Stimulated activated effector memory CD8-positive, alpha-beta T cell treated with anti-CD3 and anti-CD28 coated beads, Interleukin-12 subunit alpha, Interleukin-12 subunit beta, amount 100 ng/mL, for 72 hours (primary cell): ENCODE measurements at regions not wholly inside any gene's neighbourhood (a gene's known extent, or its start where the extent isn't known, plus 50 kb on each side); places are given as distances from the start of the nearest gene placed in this dataset.
"Not testable (repeated sequence)": the region's sequence is repeated elsewhere in the genome, so short reads cannot be mapped to it uniquely, and the experiment has no call there.

Experiments used
- ATAC-seq: fragments of 150-1000 bp; cut with Tn5 transposase; 2 replicates; pipeline ENCODE4 v1.10.0; 2021
- DNase-seq, 2 donors: peaks; one replicate each; pipeline ENCODE4 v3.0.0; 2021 to 2022; ENCODE audit warnings: low spot score in 2 of 2
- H3K27ac Mint-ChIP-seq: one replicate; pipeline ENCODE4 v1.8.0; 2022; ENCODE audit warnings: mild to moderate bottlenecking, mixed read lengths
- H3K36me3 Mint-ChIP-seq: one replicate; pipeline ENCODE4 v1.8.0; 2022; ENCODE audit warnings: mild to moderate bottlenecking, mixed read lengths
- H3K4me1 Mint-ChIP-seq: one replicate; pipeline ENCODE4 v1.8.0; 2022; ENCODE audit warnings: mixed read lengths
- H3K4me3 Mint-ChIP-seq: one replicate; pipeline ENCODE4 v1.8.0; 2022; ENCODE audit warnings: mild to moderate bottlenecking, mixed read lengths
- H3K9me3 Mint-ChIP-seq: one replicate; pipeline ENCODE4 v1.8.0; 2022; ENCODE audit warnings: mixed read lengths

DNA sequence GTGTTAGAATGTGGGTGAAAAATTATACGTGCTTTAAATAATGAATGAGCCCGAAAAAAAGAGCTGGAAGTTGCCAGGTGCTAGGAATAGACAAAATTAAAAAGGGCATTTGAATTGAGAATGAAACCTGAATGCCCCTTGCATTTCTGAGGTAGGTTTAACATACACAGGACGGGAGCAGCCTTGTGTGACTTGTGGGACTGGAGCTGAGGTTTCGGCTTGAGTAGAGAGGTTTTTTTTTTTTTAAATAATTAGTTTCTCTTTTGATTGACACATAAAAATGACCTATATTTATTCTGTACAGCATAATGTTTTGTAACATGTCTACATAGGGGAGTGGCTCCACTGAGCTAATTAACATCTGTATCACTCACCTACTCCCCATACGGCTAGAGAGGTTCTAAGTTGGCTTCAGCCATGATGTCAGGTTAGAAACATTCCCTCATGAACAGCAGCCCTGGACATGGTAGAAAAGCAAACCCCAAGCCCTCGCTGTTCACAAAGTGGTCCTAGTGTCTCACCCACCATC is 424.0 kb downstream of the TMEM121 start:
- H3K27ac Mint-ChIP-seq, H3K36me3 Mint-ChIP-seq, DNase-seq, H3K4me3 Mint-ChIP-seq, H3K9me3 Mint-ChIP-seq, H3K4me1 Mint-ChIP-seq: not testable (repeated sequence)
- peak; percentile 43 for ATAC-seq

DNA sequence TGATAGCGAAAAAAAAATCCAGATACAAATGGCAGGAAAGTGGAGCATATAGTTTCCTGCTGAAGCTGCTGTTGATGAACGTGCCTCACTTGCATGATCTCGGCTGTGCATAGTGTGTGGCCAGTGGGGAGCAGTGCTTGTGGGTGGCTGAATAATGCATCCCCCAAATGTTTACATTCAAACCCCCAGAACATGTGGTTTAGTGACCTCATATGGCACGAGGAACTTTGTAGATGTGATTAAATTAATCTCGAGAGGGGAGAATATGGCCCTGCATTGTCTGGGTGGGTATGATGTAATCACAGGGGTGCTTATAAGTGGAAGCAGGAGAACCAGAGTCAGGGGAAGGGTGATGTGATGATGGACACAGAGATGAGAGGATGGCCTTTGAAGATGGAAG is 425.0 kb downstream of the TMEM121 start:
- no peaks in the 10 kb centered on the region for H3K36me3 Mint-ChIP-seq
- H3K9me3 Mint-ChIP-seq, result peaks cover 3% of the 10 kb centered on the region
- no peaks in the 10 kb centered on the region for H3K4me1 Mint-ChIP-seq
- H3K4me3 Mint-ChIP-seq, result no peak overlapping the region
- no peak overlapping the region for H3K27ac Mint-ChIP-seq
- DNase-seq, result no peak
- ATAC-seq, result no peak

DNA sequence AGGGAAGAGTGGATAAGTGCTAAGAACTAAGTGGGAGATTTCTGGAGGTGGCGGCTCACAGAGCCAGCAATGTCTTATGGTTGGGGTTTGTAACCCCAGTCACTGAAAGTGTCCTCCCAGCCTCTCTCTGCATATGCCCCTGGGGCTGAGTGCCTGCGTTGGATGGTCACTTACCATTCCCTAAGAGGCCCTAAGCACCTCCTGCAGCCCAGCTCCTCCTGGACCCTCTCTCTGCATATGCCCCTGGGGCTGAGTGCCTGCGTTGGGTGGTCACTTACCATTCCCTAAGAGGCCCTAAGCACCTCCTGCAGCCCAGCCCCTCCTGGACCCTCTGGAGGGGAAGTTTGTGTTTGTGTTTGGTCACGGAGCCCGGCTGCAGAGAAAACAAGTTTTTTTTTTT is 425.8 kb downstream of the TMEM121 start:
- Mint-ChIP-seq H3K9me3 (peaks cover 3% of the 10 kb centered on the region), H3K4me3 (no peak overlapping the region), H3K36me3 (no peaks in the 10 kb centered on the region), H3K27ac (no peak overlapping the region), H3K4me1 (no peaks in the 10 kb centered on the region)
- DNase-seq, result no peak
- no peak for ATAC-seq

DNA sequence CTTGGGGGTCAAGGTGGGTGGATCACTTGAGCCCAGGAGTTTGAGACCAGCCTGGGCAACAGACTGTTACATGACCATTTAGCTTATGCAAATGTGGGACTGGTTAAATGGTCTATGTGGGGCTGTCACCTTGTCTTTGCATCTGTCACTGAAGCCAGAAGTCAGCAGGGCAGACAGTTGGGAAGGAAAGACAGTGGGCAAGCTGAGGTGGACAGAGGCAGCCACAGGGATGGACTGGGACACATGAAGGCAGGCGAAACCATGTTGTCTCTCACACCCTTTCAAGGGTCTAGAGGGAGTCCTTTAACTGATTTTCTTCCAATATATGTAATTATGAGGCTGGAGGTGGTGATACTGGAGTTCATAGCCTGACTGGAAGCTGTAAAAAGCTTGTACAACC is 426.4 kb downstream of the TMEM121 start:
- no peak for DNase-seq
- no peaks in the 10 kb centered on the region for H3K4me1 Mint-ChIP-seq
- no peak overlapping the region for H3K27ac Mint-ChIP-seq
- no peak overlapping the region for H3K4me3 Mint-ChIP-seq
- peaks cover 3% of the 10 kb centered on the region for H3K9me3 Mint-ChIP-seq
- no peaks in the 10 kb centered on the region for H3K36me3 Mint-ChIP-seq
- ATAC-seq, result no peak

DNA sequence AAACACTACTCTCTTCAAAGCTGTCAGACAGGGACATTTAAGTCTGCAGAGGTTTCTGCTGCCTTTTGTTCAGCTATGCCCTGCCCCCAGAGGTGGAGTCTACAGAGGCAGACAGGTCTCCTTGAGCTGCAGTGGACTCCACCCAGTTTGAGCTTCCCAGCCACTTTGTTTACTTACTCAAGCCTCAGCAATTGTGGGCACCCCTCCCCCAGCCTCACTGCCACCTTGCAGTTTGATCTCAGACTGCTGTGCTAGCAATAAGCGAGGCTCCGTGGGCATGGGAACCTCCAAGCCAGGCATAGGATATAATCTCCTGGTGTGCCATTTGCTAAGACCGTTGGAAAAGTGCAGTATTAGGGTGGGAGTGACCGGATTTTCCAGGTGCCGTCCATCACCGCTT is 435.2 kb downstream of the TMEM121 start:
- H3K36me3 Mint-ChIP-seq, H3K4me1 Mint-ChIP-seq, H3K4me3 Mint-ChIP-seq, DNase-seq, ATAC-seq, H3K9me3 Mint-ChIP-seq, H3K27ac Mint-ChIP-seq: not testable (repeated sequence)

DNA sequence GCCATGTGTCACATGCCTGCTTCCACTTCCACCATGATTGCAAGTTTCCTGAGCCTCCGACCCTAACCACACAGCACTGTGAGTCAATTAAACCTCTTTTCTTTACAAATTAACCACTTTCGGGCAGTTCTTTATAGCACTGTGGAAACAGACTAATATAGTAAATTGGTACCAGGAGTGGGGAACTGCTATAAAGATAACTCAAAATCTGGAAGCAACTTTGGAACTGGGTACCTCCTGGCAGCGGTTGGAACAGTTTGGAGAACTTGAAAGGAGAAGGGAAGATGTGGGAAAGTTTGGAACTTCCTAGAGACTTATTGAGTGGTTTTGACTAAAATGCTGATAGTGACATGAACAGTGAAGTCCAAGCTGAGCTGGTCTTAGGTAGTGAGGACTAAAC is 436.1 kb downstream of the TMEM121 start:
- Mint-ChIP-seq H3K4me1 (peaks cover 7% of the 10 kb centered on the region), H3K36me3 (no peaks in the 10 kb centered on the region), H3K9me3 (peaks cover 4% of the 10 kb centered on the region), H3K4me3 (no peak overlapping the region), H3K27ac (no peak overlapping the region)
- no peak for DNase-seq
- no peak for ATAC-seq

DNA sequence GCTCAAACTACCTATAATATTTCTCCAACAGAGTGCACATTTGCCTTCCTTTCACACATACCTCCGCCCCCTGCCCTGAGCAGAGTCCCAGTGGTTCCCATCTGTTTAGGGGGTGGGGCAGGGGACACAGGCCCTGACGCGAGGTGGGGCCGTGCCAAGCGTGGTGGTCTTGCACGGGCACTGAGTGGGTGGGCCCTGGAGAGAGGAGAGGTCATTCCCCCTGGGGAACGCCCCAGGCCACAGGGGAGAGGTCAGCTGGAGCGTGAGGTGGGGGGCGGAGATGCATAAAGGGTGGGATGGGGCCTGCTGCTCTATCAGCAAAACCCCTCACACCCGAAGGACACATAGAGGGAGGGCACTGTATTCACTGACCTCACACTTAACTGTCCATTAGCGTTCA is 441.9 kb downstream of the TMEM121 start:
- DNase-seq (no peak), ATAC-seq (no peak)
- Mint-ChIP-seq H3K27ac (no peak overlapping the region), H3K36me3 (no peaks in the 10 kb centered on the region), H3K9me3 (no peaks in the 10 kb centered on the region), H3K4me3 (no peak overlapping the region), H3K4me1 (peaks cover 7% of the 10 kb centered on the region)

DNA sequence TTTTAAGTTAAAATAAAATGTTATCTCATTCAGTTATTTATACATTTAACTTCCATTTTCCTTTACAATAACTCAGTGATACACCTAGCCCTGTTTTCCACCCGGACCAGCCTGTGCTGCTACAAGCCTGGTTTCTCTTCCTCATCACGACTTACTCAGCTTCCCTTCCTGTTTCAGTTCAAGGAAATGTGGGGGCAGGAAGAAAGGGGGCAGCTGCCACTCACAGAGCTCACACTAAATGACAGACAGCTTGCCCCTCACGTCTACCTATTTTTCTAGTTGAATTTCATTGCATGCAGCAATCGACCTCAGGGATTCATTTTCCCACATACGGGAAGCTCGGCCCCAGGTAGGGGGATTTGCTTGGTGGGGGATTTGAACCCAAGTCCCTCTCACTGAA is 442.6 kb downstream of the TMEM121 start:
- not testable (repeated sequence) for ATAC-seq, H3K4me3 Mint-ChIP-seq, DNase-seq, H3K9me3 Mint-ChIP-seq, H3K36me3 Mint-ChIP-seq, H3K4me1 Mint-ChIP-seq
- peak overlapping the region; percentile 23 for H3K27ac Mint-ChIP-seq

DNA sequence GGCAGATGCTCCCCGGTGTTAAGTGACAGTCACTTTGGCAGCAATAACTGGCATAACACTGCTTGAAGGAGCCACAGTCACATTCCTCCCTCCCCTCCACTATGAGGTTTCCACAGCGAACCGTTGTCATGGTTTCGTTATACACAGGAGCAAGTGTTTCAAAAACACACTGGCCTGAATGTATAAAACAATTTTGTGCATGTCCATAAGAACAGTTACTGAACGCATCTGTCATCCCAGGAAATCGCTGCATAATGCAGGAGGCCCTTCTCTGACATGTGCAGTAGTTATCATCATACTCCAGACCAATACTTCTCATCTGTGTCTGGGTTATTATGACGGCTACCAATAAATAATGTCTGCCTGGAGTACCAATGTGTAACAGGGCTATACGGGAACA is 444.4 kb downstream of the TMEM121 start:
- not testable (repeated sequence) for DNase-seq, ATAC-seq, H3K4me3 Mint-ChIP-seq, H3K36me3 Mint-ChIP-seq, H3K27ac Mint-ChIP-seq, H3K9me3 Mint-ChIP-seq
- H3K4me1 Mint-ChIP-seq, result peaks cover 18% of the 10 kb centered on the region

DNA sequence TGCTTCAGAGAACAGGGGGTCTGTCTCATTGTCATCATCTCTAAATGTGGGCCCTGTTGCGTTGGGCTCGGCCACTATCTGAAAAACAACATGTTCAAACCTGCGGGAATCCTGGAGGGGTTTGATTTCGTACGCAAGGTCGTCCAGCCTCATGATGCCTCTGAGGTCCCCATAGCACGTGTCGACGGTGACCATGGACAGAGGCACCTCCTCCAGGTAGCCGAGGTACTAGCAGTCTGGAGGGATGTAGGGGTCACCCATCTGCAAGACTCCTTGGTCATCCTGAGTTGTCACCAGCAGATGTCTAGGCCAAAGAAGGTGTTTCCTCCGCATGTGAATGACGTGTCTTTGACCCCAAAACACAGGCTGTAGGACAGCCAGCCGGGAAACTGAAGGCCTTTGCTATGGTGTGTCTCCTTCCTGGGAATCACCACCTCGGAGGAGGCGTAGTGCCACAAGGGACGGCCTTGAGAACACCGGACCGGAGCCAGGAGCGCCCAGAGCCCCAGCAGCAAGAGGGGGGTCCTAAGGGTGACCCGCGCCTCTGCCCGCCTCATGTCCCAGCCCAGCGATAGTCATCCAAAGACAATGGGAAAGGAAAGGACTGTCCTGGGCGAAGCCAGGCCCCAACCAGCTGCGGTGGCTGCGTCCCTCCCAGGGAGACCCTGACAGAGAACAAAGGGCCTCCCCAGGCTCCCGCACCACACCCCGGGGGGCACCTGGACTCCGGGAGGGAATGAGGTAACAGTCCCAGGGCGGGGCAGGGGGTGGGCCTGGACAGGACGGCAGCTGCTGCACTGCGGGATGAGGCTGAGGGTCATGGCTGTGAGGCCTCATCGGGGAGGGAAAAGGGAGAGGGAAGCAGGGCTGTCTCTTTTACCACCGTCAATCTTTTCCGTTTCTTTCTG is 445.5 kb downstream of the TMEM121 start:
- peaks cover 18% of the 10 kb centered on the region for H3K4me1 Mint-ChIP-seq
- ATAC-seq (no peak), DNase-seq (no peak)
- H3K27ac Mint-ChIP-seq, result no peak overlapping the region
- H3K9me3 Mint-ChIP-seq, result no peaks in the 10 kb centered on the region
- H3K4me3 Mint-ChIP-seq, result no peak overlapping the region
- peaks cover 5% of the 10 kb centered on the region for H3K36me3 Mint-ChIP-seq

DNA sequence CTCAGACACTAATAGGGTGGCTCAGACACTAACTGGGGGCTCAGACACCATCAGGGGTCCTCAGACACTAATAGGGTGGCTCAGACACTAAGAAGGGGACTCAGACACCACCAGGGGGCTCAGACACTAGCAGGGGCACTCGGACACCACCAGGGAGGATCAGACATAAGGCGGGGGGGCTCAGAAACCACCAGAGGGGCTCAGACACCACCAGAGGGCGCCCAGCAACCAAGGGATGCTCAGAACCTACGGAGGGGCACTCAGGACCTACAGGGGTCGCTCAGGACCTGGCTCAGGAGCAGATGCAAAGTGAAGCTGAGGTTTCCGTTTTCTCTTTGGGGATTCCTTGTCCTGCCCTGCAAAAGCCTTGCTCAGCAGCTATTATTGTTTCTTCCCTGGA is 448.5 kb downstream of the TMEM121 start:
- peak; percentile 57 to 82 for DNase-seq

DNA sequence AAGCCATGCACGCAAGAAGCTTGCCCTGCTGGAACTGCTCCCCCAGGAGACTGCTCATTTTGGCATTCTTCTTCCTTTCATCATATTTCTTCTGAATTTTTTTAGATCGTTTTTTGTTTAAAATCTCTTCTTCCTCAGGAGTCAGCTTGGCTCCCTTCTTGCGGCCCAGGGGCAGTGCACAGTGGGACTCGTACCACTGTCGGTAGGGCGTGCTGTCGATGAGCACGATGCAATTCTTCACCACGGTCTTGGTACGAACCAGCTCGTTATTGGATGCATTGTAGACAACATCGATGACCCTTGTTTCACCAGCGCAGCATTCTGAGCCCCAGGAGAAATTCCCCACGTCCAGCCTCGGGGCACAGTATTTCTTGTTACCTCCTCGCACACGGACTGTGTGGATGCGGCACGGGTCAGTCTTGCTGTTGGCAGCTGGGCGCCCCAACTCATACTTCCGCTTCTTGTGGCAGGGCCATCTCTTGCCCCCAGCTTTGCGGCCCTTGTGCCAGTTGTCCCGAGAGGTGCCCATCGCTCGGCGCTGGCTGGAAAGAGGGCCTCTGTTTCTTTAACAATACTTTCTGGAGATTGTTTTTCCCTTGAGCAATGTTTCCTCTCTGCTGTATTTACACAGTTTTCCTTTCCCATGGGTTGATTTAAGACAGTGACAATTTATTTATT is 452.4 kb downstream of the TMEM121 start:
- no peak overlapping the region for H3K27ac Mint-ChIP-seq
- H3K4me3 Mint-ChIP-seq, result no peak overlapping the region
- no peak for DNase-seq
- H3K9me3 Mint-ChIP-seq, result peaks cover 5% of the 10 kb centered on the region
- ATAC-seq, result no peak
- peaks cover 10% of the 10 kb centered on the region for H3K36me3 Mint-ChIP-seq
- H3K4me1 Mint-ChIP-seq, result peaks cover 42% of the 10 kb centered on the region

More for the DNA sequence above, 448.5 kb downstream of the TMEM121 start:
- peak overlapping the region; percentile 60 for H3K27ac Mint-ChIP-seq
- H3K4me3 Mint-ChIP-seq, result no peak overlapping the region
- H3K4me1 Mint-ChIP-seq, result peaks cover 12% of the 10 kb centered on the region
- H3K9me3 Mint-ChIP-seq, result no peaks in the 10 kb centered on the region
- H3K36me3 Mint-ChIP-seq, result peaks cover 5% of the 10 kb centered on the region
- ATAC-seq, result peak; percentile 96

DNA sequence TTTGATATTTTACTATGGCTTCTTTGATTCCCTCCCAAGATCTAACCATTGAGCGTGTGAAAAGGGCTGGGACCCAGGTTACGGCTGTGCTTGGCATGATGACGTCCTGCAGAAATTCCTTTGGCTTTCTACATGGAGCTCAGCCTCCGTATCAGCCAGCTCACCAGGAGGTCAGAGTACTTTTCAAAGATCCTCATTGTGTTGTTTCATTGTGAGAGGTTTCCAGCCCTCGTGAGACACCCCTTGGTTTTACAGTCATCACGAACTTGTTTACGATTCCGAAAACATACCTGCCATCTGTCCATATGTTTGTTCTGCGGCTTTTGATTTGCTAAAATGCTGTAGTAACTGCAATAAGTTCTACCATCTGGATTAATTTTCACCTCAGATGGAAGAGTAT is 453.1 kb downstream of the TMEM121 start:
- Mint-ChIP-seq H3K36me3 (peaks cover 8% of the 10 kb centered on the region), H3K9me3 (peaks cover 5% of the 10 kb centered on the region), H3K27ac (no peak overlapping the region), H3K4me3 (no peak overlapping the region), H3K4me1 (peaks cover 36% of the 10 kb centered on the region)
- ATAC-seq (no peak), DNase-seq (no peak)

DNA sequence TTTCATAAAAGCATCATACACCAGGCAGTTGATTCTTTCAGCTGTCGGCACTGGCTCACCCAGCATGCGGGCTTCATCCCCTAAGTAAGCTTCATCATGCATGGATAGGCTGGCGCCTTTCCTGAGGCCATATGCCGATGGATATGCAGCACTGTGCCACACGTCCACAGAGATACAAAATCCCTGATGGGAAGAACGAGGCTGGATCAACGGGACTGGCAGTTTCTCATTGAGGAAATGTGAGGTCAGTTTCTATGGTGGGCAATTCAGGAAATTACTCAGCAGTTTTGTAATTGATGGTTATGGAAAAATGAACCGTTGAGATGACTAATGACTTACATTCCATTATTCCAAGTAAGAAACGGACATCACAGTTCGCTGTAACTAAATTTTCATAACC is 453.8 kb downstream of the TMEM121 start:
- peak overlapping the region; percentile 88 for H3K27ac Mint-ChIP-seq
- peaks cover 5% of the 10 kb centered on the region for H3K36me3 Mint-ChIP-seq
- peaks cover 5% of the 10 kb centered on the region for H3K9me3 Mint-ChIP-seq
- no peak overlapping the region for H3K4me3 Mint-ChIP-seq
- ATAC-seq, result no peak
- no peak for DNase-seq
- peaks cover 38% of the 10 kb centered on the region for H3K4me1 Mint-ChIP-seq

DNA sequence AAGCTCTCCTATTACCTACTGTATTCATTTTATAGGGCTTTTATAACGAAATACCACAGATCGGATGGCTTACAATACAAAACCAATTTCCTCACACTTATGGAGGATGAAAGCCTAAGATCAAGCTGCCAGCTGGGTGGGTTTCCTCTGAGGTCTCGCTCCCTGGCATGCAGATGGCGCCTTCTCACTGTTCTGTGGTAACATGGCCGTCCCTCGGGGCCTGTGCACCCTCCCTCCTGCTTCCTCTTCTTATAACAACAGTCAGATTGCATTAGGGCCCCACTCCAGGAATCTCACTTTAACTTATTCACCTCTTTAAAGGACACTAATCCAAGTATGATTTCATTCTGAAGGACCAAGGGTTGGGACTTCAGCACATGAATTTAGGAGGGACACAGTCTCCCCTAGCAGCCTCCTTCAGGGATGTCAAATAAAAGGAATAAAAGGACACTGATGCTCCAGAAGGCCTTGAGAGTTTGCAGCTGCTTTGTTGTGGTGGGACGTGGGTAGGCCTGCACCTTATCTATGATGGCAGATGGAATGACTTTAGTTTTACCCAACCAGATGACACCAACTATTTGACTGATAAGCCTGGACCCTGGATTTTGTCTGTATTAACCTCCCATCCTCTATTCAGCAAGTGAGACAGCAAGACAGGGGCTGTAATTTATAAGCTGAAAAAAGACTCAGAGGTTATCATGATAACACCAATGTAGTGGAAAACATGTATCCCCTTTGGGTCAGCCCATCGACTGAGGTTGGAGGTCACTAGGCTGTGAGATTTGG is 455.3 kb downstream of the TMEM121 start:
- ATAC-seq, DNase-seq, H3K9me3 Mint-ChIP-seq, H3K36me3 Mint-ChIP-seq: not testable (repeated sequence)
- peak overlapping the region; percentile 88 for H3K27ac Mint-ChIP-seq
- peaks cover 45% of the 10 kb centered on the region for H3K4me1 Mint-ChIP-seq
- peak overlapping the region; percentile 35 for H3K4me3 Mint-ChIP-seq
